DMS53 (cell line): ENCODE measurements at regions not wholly inside any gene's neighbourhood (a gene's known extent, or its start where the extent isn't known, plus 50 kb on each side); places are given as distances from the start of the nearest gene placed in this dataset.

ENCODE experiments used
- DNase-seq: peaks from one replicate; lab custom pipeline; 2025; lab: John Stamatoyannopoulos, UW

GRCh38 chr15:98561169-98561941 lies 87.0 kb upstream of the IGF1R start:
- no peak for DNase-seq

- no peak for DNase-seq
Measured at GRCh38 chr15:98562331-98562937, 85.9 kb upstream of the IGF1R start.

- no peak for DNase-seq
Measured at GRCh38 chr15:98565566-98565965, 82.8 kb upstream of the IGF1R start.

- DNase-seq: no peak
Measured at GRCh38 chr15:98567951-98568350, 80.4 kb upstream of the IGF1R start.

- DNase-seq: peak; percentile 26
Measured at GRCh38 chr15:98568382-98569017, 79.8 kb upstream of the IGF1R start.

GRCh38 chr15:98570119-98570518 lies 78.2 kb upstream of the IGF1R start:
- DNase-seq: no peak

GRCh38 chr15:98580572-98580971 lies 67.8 kb upstream of the IGF1R start:
- DNase-seq: peak; percentile 38

GRCh38 chr15:98581715-98582114 lies 66.6 kb upstream of the IGF1R start:
- DNase-seq: peak; percentile 31

- DNase-seq: no peak
Measured at GRCh38 chr15:98582900-98583554, 65.3 kb upstream of the IGF1R start.

- DNase-seq: no peak
Measured at GRCh38 chr15:98583771-98584430, 64.4 kb upstream of the IGF1R start.

GRCh38 chr15:98586066-98586465 lies 62.3 kb upstream of the IGF1R start:
- no peak for DNase-seq

- DNase-seq: no peak
Measured at GRCh38 chr15:98592136-98592535, 56.2 kb upstream of the IGF1R start.

- DNase-seq: no peak
Measured at GRCh38 chr15:98596131-98596530, 52.2 kb upstream of the IGF1R start.

- DNase-seq: peak; percentile 63
Measured at GRCh38 chr15:98596885-98597392, 51.4 kb upstream of the IGF1R start.

GRCh38 chr15:98597666-98598065 lies 50.7 kb upstream of the IGF1R start:
- DNase-seq: no peak
